DND-41 (cell line): ENCODE measurements at regions not wholly inside any gene's neighbourhood (a gene's known extent, or its start where the extent isn't known, plus 50 kb on each side); places are given as distances from the start of the nearest gene placed in this dataset.
A peak's percentile ranks its signal among the peaks of the same experiment; 100 is the strongest.

ENCODE experiments used
- ATAC-seq: fragments of 200-7000 bp; cut with Tn5 transposase; 3 replicates; pipeline ENCODE4 v1.9.1; 2021; ENCODE audit warnings: low read depth; ENCODE audit not compliant: insufficient read depth
- DNase-seq: peaks from one replicate; pipeline ENCODE4 v3.0.0-alpha.2; 2020
- H2AFZ ChIP-seq: 2 replicates; pipeline ENCODE4 v1.6.0; 2012; ENCODE audit warnings: low read depth, low read length
- H3K27ac ChIP-seq: 2 replicates; pipeline ENCODE4 v1.5.1; 2012; ENCODE audit warnings: low read length, inconsistent platforms
- H3K27me3 ChIP-seq: fragments of 200-600 bp; sonication (generic); 2 replicates; pipeline ENCODE4 v1.6.0; 2012; ENCODE audit warnings: low read length, mild to moderate bottlenecking, inconsistent platforms; ENCODE audit not compliant: insufficient read depth, poor library complexity
- H3K36me3 ChIP-seq: 2 replicates; pipeline ENCODE4 v1.5.1; 2012; ENCODE audit warnings: low read length, inconsistent platforms; ENCODE audit not compliant: insufficient read depth
- H3K4me1 ChIP-seq: 2 replicates; pipeline ENCODE4 v1.5.1; 2012; ENCODE audit warnings: mild to moderate bottlenecking, low read length; ENCODE audit not compliant: insufficient read depth
- H3K4me2 ChIP-seq: 2 replicates; pipeline ENCODE4 v1.6.0; 2012; ENCODE audit warnings: mild to moderate bottlenecking, moderate library complexity, low read length, inconsistent platforms; ENCODE audit not compliant: insufficient read depth
- H3K4me3 ChIP-seq, 2 experiments: fragments of 200-600 bp in 1 of 2; shearing (Covaris generic) in 1 of 2; 2 replicates each; pipeline ENCODE4 v1.5.1; 2012 to 2016; ENCODE audit warnings: inconsistent platforms in 2 of 2, low read length in 2 of 2, mild to moderate bottlenecking in 2 of 2, low read depth in 1 of 2, moderate library complexity in 1 of 2
- H3K79me2 ChIP-seq: 2 replicates; pipeline ENCODE4 v1.6.0; 2012; ENCODE audit warnings: low read length, inconsistent platforms; ENCODE audit not compliant: insufficient read depth
- H3K9ac ChIP-seq: 2 replicates; pipeline ENCODE4 v1.6.0; 2012; ENCODE audit warnings: low read depth, mild to moderate bottlenecking, inconsistent platforms, low read length, moderate library complexity
- H3K9me3 ChIP-seq: 2 replicates; pipeline ENCODE4 v1.5.1; 2012; ENCODE audit warnings: low read length, moderate library complexity, mild to moderate bottlenecking, inconsistent platforms; ENCODE audit not compliant: insufficient read depth, severe bottlenecking
- H4K20me1 ChIP-seq: 2 replicates; pipeline ENCODE4 v1.6.0; 2012; ENCODE audit warnings: low read length; ENCODE audit not compliant: insufficient read depth
- EZH2 ChIP-seq: IDR thresholded peaks from 3 replicates; pipeline ENCODE4 v1.6.1; 2012; ENCODE audit warnings: borderline replicate concordance, low read depth, mild to moderate bottlenecking, moderate library complexity, low read length, inconsistent platforms; ENCODE audit not compliant: severe bottlenecking
- TF ChIP-seq, protein P1 (sequence below): IDR thresholded peaks from 2 replicates; pipeline ENCODE4 v1.5.1; 2012; ENCODE audit warnings: borderline replicate concordance, low read length, moderate library complexity, mild to moderate bottlenecking; ENCODE audit not compliant: poor library complexity, severe bottlenecking; ENCODE audit errors: extremely low read depth

DNA sequence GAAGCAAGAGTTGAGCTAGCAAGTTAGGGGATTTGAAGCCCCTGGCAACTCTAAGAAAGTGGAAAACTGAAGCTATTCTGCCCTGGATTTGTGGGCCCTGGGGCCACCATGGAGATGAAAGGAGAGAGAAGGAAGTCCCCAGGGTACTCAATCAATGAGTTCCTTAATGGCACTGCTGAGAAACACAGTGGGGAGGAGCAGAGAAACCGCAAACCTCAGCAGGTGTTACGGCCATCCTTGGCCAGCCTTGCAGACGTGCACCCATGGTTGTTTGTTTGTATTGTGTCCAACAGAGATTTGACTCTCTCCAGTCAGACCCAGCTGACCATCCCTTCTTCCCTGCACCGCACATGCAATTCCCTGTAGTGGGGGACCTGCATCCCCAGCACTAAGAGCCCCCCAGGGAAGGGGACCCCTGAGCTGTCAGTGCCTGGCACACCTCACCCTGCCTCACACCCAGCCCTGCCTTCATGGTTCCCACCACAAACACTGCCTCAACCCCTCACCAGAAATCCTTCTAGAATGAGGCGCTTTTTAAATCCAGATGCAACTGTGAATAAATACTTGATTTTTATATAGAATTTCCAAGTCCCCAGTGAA, 255.3 kb downstream of the SH3BP4 start:
- peak; percentile 18 for DNase-seq
- Histone ChIP-seq H2AFZ (no peak overlapping the region), H3K36me3 (no peaks in the 10 kb centered on the region), H3K4me2 (no peak overlapping the region), H4K20me1 (no peaks in the 10 kb centered on the region), H3K9ac (no peak overlapping the region), H3K27ac (no peak overlapping the region), H3K27me3 (peaks cover 6% of the 10 kb centered on the region), H3K79me2 (no peaks in the 10 kb centered on the region), H3K9me3 (no peaks in the 10 kb centered on the region), H3K4me3 (no peak overlapping the region), H3K4me1 (no peaks in the 10 kb centered on the region)
- peak; percentile 66 for ATAC-seq
- TF ChIP-seq EZH2 = no peak
- TF ChIP-seq, protein P1, sequence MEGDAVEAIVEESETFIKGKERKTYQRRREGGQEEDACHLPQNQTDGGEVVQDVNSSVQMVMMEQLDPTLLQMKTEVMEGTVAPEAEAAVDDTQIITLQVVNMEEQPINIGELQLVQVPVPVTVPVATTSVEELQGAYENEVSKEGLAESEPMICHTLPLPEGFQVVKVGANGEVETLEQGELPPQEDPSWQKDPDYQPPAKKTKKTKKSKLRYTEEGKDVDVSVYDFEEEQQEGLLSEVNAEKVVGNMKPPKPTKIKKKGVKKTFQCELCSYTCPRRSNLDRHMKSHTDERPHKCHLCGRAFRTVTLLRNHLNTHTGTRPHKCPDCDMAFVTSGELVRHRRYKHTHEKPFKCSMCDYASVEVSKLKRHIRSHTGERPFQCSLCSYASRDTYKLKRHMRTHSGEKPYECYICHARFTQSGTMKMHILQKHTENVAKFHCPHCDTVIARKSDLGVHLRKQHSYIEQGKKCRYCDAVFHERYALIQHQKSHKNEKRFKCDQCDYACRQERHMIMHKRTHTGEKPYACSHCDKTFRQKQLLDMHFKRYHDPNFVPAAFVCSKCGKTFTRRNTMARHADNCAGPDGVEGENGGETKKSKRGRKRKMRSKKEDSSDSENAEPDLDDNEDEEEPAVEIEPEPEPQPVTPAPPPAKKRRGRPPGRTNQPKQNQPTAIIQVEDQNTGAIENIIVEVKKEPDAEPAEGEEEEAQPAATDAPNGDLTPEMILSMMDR = no peak

DNA sequence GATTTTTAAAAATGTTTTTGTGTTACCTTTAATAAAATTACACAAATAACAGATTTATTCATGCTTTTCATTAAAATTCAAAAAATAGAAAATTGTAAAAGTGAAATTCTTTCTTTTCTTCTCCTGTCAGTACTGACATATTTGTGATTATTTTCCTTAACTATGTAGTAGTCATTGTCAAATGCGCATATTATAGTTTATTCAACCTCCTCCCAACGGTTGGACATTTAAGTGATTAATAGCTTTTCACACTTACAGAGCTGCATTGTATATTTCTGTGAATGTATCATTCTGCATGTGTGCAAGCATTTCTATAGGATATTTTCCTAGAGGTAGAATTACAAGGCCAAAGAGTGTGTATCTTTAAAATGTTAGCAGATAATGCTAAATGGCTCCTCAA, 259.2 kb downstream of the SH3BP4 start:
- Histone ChIP-seq H3K27ac (no peak overlapping the region), H2AFZ (no peak overlapping the region), H3K27me3 (peaks cover 11% of the 10 kb centered on the region), H3K36me3 (no peaks in the 10 kb centered on the region), H3K4me3 (no peak overlapping the region), H3K4me1 (no peaks in the 10 kb centered on the region), H3K9ac (no peak overlapping the region), H3K4me2 (no peak overlapping the region), H3K79me2 (no peaks in the 10 kb centered on the region), H4K20me1 (no peaks in the 10 kb centered on the region; the same call in 1 of the 2 replicates), H3K9me3 (no peaks in the 10 kb centered on the region)
- DNase-seq (no peak), ATAC-seq (no peak)
- TF ChIP-seq, protein P1 = no peak
- no peak for TF ChIP-seq EZH2

DNA sequence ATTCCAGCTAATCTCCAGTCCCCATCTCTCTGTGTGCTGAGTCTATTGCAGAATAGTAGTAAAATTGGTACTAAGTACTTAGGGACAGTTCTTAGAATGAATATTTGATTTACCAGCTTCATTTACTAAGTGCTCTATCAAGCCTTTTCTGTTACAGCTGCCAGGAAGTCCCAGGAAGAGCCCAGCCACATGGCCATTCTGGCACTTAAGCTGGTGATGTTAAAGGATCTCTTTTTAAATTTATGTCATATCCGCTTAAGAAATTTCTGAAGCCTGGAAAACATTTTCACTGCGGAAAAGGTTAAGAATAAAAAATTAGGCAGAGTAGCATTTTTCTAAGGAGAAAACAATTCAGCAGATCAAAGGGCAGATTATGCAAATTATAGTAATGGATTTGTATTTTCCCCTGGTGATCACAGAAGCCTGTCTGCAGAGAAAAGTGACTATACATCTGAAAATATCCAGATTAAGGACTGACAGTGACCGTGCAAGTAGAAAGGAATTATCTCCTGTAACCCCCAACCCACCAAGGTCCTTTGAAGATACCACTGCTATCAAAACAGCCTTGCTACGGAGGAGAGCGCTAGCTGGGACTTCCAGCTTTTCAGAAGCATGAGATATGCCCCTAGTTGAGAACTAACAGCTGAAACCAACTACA, 260.8 kb downstream of the SH3BP4 start:
- Histone ChIP-seq H3K36me3 (no peaks in the 10 kb centered on the region), H3K4me2 (no peak overlapping the region), H3K9ac (no peak overlapping the region), H2AFZ (no peak overlapping the region), H3K27ac (no peak overlapping the region), H3K4me3 (no peak overlapping the region), H3K4me1 (no peaks in the 10 kb centered on the region), H3K27me3 (peaks cover 18% of the 10 kb centered on the region), H3K79me2 (no peaks in the 10 kb centered on the region), H4K20me1 (no peaks in the 10 kb centered on the region; the same call in 1 of the 2 replicates), H3K9me3 (no peaks in the 10 kb centered on the region)
- no peak for DNase-seq
- TF ChIP-seq, protein P1 = no peak
- no peak for TF ChIP-seq EZH2
- no peak for ATAC-seq
